ENCODE measurements at regions not wholly inside any gene's neighbourhood (a gene's known extent, or its start where the extent isn't known, plus 50 kb on each side); places are given as distances from the start of the nearest gene placed in this dataset.

- TF ChIP-seq, protein P1, sequence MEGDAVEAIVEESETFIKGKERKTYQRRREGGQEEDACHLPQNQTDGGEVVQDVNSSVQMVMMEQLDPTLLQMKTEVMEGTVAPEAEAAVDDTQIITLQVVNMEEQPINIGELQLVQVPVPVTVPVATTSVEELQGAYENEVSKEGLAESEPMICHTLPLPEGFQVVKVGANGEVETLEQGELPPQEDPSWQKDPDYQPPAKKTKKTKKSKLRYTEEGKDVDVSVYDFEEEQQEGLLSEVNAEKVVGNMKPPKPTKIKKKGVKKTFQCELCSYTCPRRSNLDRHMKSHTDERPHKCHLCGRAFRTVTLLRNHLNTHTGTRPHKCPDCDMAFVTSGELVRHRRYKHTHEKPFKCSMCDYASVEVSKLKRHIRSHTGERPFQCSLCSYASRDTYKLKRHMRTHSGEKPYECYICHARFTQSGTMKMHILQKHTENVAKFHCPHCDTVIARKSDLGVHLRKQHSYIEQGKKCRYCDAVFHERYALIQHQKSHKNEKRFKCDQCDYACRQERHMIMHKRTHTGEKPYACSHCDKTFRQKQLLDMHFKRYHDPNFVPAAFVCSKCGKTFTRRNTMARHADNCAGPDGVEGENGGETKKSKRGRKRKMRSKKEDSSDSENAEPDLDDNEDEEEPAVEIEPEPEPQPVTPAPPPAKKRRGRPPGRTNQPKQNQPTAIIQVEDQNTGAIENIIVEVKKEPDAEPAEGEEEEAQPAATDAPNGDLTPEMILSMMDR (IDR thresholded peaks at IDR 0.05) = no peak
- intact Hi-C loops (cut with DNase I) = no loop called here
- DNase-seq (no peak), FAIRE-seq (no peak), ATAC-seq (no peak)
- no peak overlapping the region for H3K4me3 ChIP-seq
- H3K36me3 ChIP-seq = no peaks in the 10 kb centered on the region
- no peaks in the 10 kb centered on the region for H3K4me1 ChIP-seq
- no peaks in the 10 kb centered on the region for H3K9me3 ChIP-seq
- H3K27me3 ChIP-seq = no peaks in the 10 kb centered on the region
- H3K27ac ChIP-seq = no peak overlapping the region
Observed at GRCh38 chr11:105274631-105275030, 135.1 kb upstream of the CARD18 start.

- Histone ChIP-seq H3K4me3 (no peak overlapping the region), H3K36me3 (no peaks in the 10 kb centered on the region), H3K27me3 (no peaks in the 10 kb centered on the region), H3K27ac (no peak overlapping the region), H3K4me1 (no peaks in the 10 kb centered on the region), H3K9me3 (no peaks in the 10 kb centered on the region)
- no peak for ATAC-seq
- 64 to 67% methylated on average over 1 of the region's 1 CpG for WGBS, 2 donors
- intact Hi-C loops (cut with DNase I) = no loop called here
- DNase-seq = no peak
- FAIRE-seq = no peak
- TF ChIP-seq, protein P1 (IDR thresholded peaks at IDR 0.05) = no peak
Observed at GRCh38 chr11:105273660-105274280, 134.2 kb upstream of the CARD18 start.

GRCh38 chr11:105269862-105270261, 130.3 kb upstream of the CARD18 start:
- ATAC-seq (no peak), FAIRE-seq (no peak), DNase-seq (no peak)
- H3K4me3 ChIP-seq = no peak overlapping the region
- no peak overlapping the region for H3K27ac ChIP-seq
- no peaks in the 10 kb centered on the region for H3K36me3 ChIP-seq
- TF ChIP-seq, protein P1 (IDR thresholded peaks at IDR 0.05) = no peak
- H3K9me3 ChIP-seq = no peaks in the 10 kb centered on the region
- no peaks in the 10 kb centered on the region for H3K4me1 ChIP-seq
- H3K27me3 ChIP-seq = no peaks in the 10 kb centered on the region
- intact Hi-C loops (cut with DNase I) = no loop called here

DNA sequence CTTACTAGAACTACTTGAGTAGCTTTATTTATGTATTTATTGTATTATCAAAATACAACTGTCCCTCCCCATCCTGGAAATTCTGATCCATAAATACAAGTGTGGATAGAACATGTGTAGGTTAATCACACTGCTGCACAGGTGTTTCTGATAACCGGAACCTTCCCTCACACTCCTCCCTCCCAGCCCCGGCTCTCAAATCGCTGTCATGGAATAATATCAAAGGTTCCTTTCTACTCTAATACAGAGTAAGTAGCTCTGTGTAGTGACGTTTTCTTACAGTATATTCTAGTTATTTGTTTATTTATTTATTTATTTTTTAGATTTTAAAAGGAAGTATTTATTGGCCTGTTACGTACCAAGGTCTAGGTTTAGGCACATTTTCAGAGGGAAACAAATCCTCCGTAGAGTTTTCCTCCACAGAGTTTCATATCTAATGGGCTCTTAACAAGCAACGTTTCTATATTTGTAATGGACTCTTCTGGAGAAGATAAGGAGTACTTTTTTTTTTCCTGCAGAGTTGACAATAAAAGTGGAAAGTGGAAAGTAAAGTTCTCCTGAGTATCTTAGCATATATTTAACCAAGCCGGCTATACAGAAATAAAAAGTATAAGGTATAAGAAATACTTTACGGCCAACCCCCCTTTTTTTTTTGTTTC, 129.0 kb upstream of the CARD18 start:
- WGBS, 2 donors = 43 to 61% methylated on average over 9 of the region's 9 CpGs
- intact Hi-C loops (cut with DNase I) = no loop called here
- H3K4me3 ChIP-seq = no peak overlapping the region

DNA sequence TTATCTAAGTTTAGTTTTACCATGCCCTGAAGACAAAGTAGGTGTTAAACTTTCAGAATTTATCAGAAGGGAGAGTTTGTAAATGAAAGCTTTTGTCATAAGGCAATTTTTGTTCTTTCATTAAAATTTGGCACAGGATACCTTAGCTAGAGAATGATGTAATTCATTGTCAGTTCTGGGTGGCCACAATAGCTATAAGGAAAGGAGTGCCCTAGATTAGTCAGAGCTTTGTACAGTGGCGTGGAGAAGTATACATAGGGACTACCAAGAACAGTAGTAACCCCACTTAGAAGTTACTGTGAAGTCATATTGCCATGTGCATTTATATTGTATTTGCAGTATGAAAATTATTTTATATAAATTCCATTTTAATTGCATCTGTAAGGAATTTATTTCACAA, 126.3 kb upstream of the CARD18 start:
- no peak overlapping the region for H3K27ac ChIP-seq
- FAIRE-seq (no peak), ATAC-seq (no peak), DNase-seq (no peak)
- WGBS, 2 donors = 79 to 80% methylated on average over 1 of the region's 1 CpG
- intact Hi-C loops (cut with DNase I) = no loop called here
- no peak overlapping the region for H3K4me3 ChIP-seq
- no peaks in the 10 kb centered on the region for H3K27me3 ChIP-seq
- no peaks in the 10 kb centered on the region for H3K4me1 ChIP-seq
- TF ChIP-seq, protein P1 (IDR thresholded peaks at IDR 0.05) = no peak
- H3K9me3 ChIP-seq = no peaks in the 10 kb centered on the region
- H3K36me3 ChIP-seq = no peaks in the 10 kb centered on the region

More for the DNA sequence above, 129.0 kb upstream of the CARD18 start:
- no peaks in the 10 kb centered on the region for H3K36me3 ChIP-seq
- no peaks in the 10 kb centered on the region for H3K4me1 ChIP-seq
- no peak for DNase-seq
- ATAC-seq = peak; percentile 65 to 82 (median 68)
- TF ChIP-seq, protein P1 (IDR thresholded peaks at IDR 0.05) = no peak
- no peak overlapping the region for H3K27ac ChIP-seq
- H3K27me3 ChIP-seq = no peaks in the 10 kb centered on the region
- FAIRE-seq = no peak
- no peaks in the 10 kb centered on the region for H3K9me3 ChIP-seq
